HG02798 (cell line): ENCODE measurements at regions not wholly inside any gene's neighbourhood (a gene's known extent, or its start where the extent isn't known, plus 50 kb on each side); places are given as distances from the start of the nearest gene placed in this dataset.

Experiments used
- ATAC-seq: cut with Tn5 transposase; IDR thresholded peaks from one replicate; pipeline ENCODE4 v1.9.1; 2021; ENCODE audit warnings: mild to moderate bottlenecking; ENCODE audit not compliant: unreplicated experiment, poor library complexity

DNA sequence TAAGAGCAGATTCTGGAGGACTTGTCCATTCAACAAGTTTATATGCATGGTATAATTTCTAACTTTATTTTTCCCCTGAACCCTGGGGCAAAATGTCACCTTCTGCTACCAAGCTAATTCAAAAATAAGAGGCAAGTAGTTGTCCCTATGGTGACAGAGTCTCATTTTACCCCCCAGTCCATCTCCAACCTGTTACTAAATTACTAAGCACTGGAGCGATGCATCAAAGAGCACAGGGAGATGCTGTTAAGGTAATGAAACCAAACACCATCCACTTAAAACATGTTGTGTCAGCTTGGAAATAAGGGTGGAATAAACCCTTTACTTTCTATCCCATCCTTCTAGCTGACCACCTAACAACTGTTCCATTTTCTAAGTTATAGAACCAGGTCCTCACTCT lies 417.4 kb upstream of the ATP11B start:
- ATAC-seq: no peak

DNA sequence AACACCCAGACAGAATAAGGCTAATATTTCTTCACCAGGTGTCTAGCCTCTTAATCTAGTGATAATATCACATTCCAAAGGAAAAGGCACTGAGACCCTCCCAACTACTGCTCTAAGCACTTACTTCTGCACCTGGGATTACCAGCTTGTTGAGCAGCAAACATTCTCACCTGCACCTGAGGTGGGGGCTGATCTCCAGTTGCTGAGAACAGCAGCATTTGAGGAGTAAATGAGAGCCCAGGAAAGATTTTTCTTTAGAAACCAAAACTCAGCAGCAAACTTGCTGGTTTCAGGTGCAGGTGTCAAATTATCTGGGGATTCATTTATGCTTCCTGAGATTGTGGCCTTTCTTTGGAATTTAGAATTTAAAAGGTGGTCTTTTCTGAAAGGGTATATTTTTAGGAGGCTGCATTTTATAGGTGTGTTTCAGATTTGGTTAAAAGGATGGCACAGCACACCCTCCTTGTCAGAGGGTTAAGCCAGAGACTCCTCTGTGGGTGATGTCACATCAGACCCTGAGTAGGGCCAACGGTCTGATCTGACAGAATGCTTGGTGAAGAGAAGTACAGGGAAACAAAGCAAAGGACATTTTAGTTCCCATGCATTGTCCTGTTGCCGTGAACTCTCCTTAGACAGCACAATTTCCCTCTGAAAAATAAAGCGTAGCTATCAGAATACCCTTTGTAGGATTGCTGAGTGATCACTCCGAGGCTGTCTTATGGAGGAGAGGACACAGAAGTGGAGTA lies 411.0 kb upstream of the ATP11B start:
- ATAC-seq: no peak

DNA sequence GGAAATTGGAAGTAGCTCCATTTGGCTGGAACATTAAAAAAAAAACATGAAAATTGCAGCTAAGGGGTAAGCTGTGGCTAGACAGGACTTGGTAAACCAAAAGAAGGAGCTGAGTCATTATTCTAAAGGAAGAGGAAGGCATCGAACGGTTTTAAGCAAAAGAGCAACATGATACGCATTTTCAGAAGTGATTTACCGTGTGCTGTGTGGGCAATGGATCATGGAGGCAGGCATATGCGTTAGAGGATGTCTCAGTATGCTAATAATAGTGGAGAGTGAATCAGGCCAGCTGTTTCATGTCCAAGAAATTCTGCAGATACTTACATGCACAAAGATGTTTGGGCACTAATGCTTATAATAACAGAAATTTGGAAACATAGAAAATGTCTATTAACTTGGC lies 409.1 kb upstream of the ATP11B start:
- no peak for ATAC-seq

DNA sequence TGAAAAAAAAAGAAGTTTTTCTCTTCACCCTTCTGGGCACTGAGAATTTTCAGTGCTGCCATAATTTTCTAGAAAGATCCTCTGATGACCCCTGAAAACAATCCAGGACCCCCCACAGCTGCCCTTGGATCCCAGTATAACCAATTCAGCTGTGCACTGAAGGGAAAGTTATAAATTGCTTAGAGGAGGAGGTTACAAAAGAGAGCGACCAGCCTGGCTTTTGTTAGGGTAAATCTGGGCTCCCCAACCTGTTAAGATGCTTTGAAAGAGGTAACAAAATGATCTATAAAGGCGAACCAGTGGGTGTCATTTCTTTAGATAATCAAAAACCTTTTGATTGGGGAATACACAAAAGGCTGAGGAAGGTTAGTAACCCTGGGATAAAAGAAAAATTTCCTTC lies 407.9 kb upstream of the ATP11B start:
- ATAC-seq: no peak

DNA sequence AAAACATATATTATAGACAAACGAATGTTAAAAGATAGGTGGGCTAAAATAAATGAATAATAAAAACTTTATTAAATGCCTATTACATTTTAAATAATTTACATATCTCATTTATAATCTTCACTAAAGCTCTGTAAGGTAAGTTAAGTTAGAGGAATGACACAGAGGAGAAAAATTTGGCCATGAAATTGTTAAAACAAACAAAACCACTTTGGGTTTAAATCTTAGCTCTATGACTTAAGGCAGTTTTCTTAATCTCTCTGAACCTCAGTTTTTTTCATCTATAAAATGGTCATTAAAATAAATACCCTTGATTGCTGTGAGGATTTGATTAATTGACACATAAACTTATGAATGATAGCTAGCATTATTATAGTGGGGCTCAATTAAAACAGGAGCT lies 404.8 kb upstream of the ATP11B start:
- no peak for ATAC-seq

DNA sequence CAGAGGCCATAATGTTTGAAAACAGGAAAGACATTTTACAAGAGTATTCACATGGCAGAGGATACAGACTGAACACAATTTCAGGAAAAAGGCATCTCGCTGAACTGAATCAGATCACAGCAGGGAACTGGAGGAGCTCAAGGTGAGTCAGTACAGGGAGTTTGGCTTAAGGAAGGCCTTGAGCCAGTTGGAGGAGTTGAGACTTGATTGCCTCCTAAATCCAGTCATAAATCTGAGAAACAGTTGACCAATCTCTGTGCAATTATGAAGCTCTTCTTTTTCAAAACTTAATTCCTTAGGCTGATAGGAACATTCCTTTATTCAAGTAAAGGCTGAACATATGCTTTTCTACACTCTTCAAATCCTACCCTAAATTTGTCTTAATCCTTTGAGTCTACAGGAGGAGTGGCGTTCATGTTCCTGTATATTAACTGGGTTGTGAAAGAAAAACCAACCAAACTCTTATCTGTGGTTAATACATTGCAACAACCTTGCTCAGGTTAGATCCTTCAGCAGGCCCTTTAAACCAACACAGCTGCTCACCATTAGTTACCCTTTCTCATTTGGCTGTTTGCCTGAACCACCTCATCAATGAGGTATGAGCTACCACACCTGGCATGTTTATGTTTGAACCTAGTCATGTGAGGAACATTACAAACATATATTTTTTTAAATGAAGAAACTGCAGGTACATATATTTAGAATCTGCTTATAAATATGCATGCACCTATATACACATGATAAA lies 404.1 kb upstream of the ATP11B start:
- ATAC-seq: no peak

DNA sequence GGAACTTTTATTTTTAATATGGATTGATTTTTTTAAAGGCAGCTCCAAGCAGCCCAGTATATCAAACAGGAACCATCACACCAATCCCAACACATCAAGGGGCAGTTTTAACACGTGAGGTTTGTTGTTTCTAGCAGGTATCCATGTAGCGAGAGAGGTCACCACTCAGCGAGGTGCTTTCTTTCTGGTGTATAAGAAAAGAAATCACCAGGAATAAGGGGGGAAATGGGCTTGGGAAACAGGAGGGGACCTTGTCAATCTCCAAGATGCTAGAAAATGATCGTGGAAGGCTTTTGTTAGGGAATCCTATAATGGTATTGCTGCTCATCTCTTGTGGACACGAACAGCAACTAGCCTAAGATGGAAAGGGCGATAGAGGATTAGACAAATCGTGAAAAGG lies 402.9 kb upstream of the ATP11B start:
- no peak for ATAC-seq

DNA sequence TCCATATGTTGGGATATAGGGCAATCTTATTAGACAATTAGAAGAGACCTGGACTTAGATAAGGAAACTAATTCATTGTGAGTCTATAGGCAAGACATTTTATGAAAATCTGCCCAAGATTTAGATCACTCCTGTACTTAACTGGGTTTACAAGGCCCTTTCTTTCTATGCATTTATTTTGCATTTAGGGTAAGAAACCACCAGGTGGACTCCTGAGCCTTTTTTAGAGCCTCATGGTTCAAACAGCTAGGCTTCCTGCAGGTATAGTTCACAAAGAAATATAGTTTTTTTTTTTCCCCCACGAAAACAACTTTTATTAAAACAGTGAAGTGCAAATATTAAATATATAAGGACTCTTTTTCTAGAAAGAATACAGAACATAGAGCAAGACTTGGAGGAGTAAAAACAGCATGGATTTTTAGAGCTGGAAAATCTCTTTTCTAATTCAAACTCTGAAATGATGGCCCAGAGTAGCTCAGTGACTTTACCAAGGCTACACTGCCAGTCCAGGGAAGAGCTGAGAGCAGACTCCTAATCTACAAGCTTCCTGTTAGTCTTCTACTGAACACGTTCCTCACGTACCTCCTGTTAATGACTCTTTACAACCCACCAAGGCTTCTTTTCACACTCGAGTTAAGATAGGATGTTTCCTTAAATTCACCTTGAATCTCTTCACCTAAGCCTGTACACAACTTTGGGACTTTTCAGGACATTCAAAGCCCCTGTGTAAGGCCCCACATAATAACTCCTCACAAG lies 400.9 kb upstream of the ATP11B start:
- ATAC-seq: no peak

DNA sequence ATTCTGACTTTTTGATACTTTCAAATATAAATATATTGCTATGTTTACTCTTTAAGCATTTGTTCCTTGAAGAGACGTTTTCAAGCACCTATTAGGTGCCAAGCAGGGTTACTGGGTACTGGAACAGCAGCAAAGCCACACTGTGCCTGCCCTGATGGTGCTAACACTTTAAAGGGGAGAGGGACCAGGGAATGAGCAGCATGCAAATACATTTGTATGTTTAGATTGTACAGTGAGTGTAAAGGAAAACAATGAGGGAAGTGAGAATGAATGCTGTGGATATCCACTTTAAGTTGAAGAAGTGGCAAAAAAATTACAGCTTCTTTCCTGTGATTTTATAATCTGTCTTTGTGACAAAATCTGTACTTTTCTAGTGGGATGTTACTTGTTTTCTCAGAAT lies 400.2 kb upstream of the ATP11B start:
- ATAC-seq: no peak

DNA sequence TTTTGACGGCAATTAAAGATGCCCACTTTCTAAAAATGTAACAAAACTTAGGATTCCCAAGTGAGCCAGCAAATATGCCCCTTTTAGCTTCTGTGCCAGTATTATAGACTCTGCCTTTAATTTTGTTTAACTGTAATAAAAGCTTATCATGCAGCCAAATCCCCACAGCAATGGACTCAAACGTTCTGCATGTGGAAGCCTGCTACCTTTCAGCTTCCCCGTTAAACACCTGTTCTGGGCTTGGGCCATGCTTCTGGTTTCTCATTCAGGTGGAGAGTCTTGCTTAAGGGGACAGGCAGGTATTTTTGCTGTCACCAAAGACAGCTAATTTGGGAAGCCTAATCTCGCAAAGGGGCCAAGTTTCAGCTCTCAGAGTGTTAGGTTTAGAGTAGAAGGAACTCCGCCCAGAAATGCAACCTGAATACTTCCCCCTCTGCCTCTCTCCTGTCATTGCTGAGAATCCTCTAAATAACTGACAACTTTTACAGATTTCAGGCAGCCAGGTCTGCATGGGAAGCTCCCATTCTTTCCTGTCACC lies 399.4 kb upstream of the ATP11B start:
- no peak for ATAC-seq

DNA sequence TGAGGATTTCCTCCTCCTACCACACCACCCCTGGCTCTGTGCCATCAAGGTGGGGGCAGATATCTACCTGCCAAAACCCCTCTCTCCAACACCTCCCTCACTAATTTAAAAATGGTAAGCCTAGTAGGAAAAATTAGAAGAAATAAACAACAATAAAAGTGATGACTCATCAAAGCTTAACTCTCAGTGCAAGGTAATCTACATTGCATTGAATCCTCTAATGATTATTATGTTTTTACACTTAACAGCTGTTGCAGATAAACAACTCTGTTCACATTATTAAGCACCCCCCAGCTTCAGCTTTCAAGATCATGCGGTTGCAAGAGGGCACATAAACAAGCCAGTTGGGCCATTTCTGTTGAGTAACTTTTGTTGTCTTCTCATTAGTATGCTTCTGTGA lies 396.1 kb upstream of the ATP11B start:
- ATAC-seq: no peak

DNA sequence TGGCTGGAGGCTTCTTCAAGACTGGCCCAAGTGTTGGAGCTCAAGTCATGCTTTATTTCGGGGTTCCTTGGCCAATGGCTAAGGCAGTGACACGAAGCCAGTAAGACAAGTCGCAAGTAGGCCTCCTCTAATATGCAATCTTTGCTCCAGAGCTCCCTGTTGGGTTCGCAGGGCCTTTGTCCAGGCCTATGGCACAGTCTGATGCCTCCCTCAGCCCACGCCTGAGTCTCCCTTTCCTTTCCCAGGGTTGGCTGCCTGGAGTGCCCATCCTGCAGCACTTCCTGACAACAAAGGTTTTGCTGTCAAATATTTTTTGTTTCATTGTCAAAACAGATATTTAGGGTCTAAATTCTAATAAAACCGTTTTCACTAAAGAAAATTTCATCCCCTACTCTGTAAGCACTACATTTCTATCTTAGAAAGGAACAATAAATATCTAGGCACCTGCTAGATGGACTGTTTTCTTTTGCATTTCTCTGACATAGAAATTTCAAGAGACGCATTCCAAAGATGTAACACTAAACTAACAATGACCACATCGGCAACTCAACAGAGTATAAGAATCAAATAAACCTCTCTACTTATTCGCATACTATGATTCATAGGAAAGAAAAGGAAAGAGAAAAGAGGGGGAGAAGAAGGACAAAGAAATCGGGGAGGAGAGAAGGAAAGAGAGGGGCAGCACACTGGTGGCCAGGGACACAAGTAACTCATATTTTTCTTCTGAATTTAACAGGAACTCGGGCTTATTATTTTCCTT lies 393.1 kb upstream of the ATP11B start:
- ATAC-seq: no peak

DNA sequence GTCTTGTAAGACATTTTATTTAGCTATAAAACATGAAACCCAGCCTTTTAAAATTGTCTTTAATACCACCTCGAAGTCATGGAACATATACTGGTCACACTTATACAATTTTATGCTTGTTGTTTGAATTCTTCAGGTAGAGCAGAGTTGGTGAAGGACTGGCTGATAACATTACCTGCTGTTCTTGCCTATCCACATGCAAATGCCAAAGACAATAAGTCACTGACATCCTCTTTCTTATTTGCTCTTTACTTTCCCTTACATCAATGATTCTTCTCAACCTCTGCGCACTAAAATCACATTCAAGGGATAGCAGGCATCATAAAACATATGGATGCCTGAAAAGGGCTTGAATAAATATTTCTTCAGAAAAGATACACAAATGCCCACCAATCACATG lies 392.5 kb upstream of the ATP11B start:
- ATAC-seq: no peak

DNA sequence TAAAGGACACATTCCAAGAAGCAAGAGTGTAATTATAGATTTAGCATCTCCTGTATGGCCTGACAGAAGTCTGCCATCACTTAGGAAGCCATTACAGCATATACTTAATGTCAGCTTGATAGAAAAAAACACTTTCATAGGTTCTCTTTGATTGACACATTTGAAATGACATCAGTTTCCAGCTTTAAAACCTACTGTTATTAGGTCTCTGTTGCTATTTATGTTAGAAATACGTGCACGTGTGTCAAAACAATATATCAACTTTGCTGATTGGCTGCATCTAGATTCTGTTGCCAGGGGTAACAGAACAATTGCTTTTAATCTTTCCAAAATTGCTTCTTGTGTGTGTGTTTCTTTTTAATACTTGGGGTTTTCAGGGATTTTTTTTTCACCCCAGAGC lies 389.3 kb upstream of the ATP11B start:
- no peak for ATAC-seq

DNA sequence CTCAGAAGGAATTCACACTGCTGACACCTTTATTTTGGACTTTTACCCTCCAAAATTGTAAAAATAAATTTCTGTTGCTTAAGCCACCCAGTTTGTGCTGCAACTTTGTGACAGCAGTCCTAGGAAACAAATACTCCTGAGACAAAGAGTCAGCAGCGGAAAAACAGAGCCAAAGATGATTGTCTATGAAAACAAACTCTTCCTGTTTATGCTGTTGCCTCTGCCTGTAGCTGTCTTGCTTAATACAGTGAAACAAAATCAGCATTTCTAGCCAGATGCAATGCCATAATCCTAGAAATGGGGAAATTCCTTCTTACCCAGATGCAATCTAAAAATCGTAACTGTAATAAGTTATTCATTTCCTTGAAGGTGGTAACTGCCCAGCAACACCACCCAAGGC lies 387.5 kb upstream of the ATP11B start:
- ATAC-seq: no peak

DNA sequence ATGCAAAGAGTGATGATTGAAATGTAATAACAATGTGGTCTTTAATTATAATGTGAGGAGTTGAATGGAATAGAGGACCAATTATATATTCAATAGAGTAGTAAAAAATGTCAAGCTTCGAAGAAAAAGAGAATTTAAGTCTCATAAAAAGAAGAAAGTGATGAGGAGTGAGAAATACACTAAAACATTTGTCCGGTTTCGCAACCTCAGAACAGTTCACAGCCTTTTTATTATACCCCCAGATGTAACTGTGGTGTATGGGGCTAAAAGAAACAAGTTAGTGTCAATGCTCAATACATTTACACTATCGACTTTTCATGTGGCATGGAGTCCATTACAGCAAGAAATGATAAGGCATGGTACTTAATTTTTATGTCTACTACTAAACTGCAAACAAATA lies 386.5 kb upstream of the ATP11B start:
- no peak for ATAC-seq

DNA sequence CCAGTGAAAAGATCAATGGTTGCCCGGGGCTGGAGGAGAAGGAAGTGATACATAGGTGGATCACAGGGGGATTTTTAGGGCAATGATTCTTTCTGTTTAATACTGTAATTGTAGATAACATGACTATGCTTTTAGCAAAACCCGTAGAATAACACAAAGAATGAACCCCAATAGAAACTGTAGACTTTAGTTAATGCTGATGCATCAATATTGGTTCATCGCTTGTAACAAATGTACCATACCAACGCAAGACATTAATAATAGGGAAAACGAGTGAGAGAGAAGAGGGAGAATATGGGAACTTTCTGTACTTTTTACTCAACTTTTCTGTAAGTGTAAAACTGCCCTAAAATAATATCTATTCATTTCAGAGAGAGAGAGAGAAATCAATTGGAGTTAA lies 383.3 kb upstream of the ATP11B start:
- no peak for ATAC-seq

DNA sequence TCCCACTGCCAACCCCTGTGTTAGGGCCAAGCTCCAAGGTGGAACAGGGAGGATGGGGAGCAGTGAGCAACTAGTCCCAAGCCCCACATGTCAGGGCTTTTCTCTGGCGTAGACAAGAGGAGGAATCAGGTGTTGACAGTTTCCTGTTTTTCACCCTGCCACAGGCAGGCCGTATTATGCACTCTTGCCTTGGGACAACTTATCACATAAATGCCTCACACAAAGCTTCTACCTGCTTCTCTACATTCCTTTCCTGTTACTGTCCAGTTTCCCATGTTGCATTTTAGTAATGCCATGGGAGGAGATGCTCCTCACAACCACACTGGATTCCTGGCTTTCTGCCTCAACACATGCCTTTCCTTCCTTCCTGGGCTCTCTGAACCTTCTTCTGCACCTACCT lies 381.2 kb upstream of the ATP11B start:
- ATAC-seq: no peak

DNA sequence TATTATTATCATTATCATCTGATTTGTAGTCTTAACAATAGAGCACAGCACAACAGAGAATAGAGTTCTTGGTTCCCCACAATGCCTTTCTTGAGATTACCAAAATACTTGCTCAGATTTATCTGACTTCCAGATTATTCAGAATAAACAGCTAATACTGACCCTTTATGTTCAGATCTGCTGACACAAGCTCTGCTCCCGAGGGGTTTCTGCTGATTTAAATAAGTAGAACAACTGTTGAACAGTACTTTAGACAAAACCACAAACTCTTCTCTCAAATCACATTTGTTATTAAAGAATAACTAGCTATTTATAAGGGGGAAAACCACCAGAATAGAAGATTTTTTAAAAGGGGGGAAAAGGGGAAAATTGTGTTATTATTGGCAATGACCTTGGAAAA lies 380.2 kb upstream of the ATP11B start:
- ATAC-seq: no peak

DNA sequence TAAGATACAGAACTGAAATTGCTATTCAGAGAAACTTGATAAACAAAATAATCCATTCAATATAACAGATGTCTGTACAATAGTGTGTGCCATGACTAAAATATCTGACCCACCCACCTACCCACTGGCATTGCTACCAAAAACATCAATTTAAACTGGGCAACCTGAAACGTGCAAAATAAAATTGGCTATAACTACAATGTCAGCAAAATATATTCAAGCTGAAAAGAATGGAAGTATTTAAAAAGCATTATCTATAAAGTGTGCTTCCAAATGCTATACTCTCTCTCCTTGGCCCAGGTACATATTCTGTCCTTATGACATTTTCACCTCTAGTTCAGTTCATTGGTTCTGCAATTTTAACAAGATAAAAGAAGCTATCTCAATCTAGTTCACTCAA lies 379.6 kb upstream of the ATP11B start:
- no peak for ATAC-seq
